K562 (cell line): ENCODE measurements at regions not wholly inside any gene's neighbourhood (a gene's known extent, or its start where the extent isn't known, plus 50 kb on each side); places are given as distances from the start of the nearest gene placed in this dataset.

Experiments used
- ATAC-seq: fragments of 200-7000 bp; cut with Tn5 transposase; 3 replicates; pipeline ENCODE4 v1.9.1; 2020; ENCODE audit warnings: moderate library complexity
- BruUV-seq: library from RNA; stranded (reverse); fragments of 400-500 nt; replicated peaks from 2 replicates; lab custom pipeline; 2021; lab: Mats Ljungman, UMichigan
- CTCF ChIA-PET: fragments of 300-600 bp; formaldehyde crosslinking; extraction: SDS; loops from one replicate; lab custom pipeline; 2021; ENCODE audit warnings: low intra/inter-chr PET ratio; lab: Yijun Ruan, JAX
- POLR2A ChIA-PET: fragments of 300-600, 350-650 bp; sonication (Branson Sonifier 250); formaldehyde crosslinking; extraction: SDS; loops from one replicate; lab custom pipeline; 2021; ENCODE audit warnings: antibody characterized with exemption, inconsistent platforms; lab: Yijun Ruan, JAX
- DNase-seq, 4 experiments: peaks; one replicate each; pipeline versions ENCODE4 v3.0.0 to v3.0.0-alpha.2; 2011 to 2018; ENCODE audit warnings: low spot score in 3 of 4, mixed read lengths in 3 of 4; ENCODE audit errors: extremely low read depth in 1 of 4
- FAIRE-seq: peaks from 2 replicates; lab custom pipeline; 2011; peaks lifted over from hg19 to GRCh38; lab: Jason Lieb, UNC
- H2AFZ ChIP-seq: 2 replicates; pipeline ENCODE4 v1.6.0; 2011; ENCODE audit warnings: low read depth, low read length, control low read depth, inconsistent platforms
- H3K27ac ChIP-seq: fragments of 200-600 bp; 3 replicates; pipeline ENCODE4 v1.8.0; 2011; ENCODE audit warnings: low read depth, mild to moderate bottlenecking, control low read depth, inconsistent platforms, low read length, moderate library complexity, mixed read lengths; ENCODE audit errors: extremely low read depth
- H3K27me3 ChIP-seq, 2 experiments: fragments of 300-600 bp in 1 of 2; 2 replicates in 1 of 2; 3 replicates in 1 of 2; pipeline versions ENCODE4 v1.6.0 to v1.8.0; 2011; ENCODE audit warnings: inconsistent platforms in 2 of 2, low read length in 2 of 2, mild to moderate bottlenecking in 1 of 2, mixed read lengths in 1 of 2, moderate library complexity in 1 of 2; ENCODE audit not compliant: control insufficient read depth in 2 of 2, insufficient read depth in 2 of 2
- H3K36me3 ChIP-seq: fragments of 300-600 bp; 3 replicates; pipeline ENCODE4 v1.8.0; 2011; ENCODE audit warnings: mild to moderate bottlenecking, low read length, inconsistent platforms; ENCODE audit not compliant: control insufficient read depth, insufficient read depth
- H3K4me1 ChIP-seq, 2 experiments: fragments of 200-600 bp in 1 of 2; replicated peaks in 1 of 2; 2 replicates in 1 of 2; 3 replicates in 1 of 2; pipeline versions ENCODE4 v1.5.1 to v1.8.0; 2011; ENCODE audit warnings: inconsistent platforms in 2 of 2, low read length in 2 of 2, mild to moderate bottlenecking in 1 of 2, mixed read lengths in 1 of 2, moderate library complexity in 1 of 2; ENCODE audit not compliant: control insufficient read depth in 2 of 2, insufficient read depth in 2 of 2
- H3K4me2 ChIP-seq: 2 replicates; pipeline ENCODE4 v1.6.1; 2011; ENCODE audit warnings: low read length, control low read depth, inconsistent platforms, mixed read lengths; ENCODE audit not compliant: insufficient read depth
- H3K4me3 ChIP-seq: fragments of 200-600 bp; sonication (generic), shearing (Covaris generic); 2 replicates; pipeline ENCODE4 v1.5.1; 2016; ENCODE audit warnings: control low read depth, inconsistent platforms
- H3K79me2 ChIP-seq: fragments of 200-600 bp; 3 replicates; pipeline ENCODE4 v1.8.0; 2011; ENCODE audit warnings: low read length, inconsistent platforms; ENCODE audit not compliant: control insufficient read depth, insufficient read depth
- H3K9ac ChIP-seq, 2 experiments: 2 replicates each; pipeline versions ENCODE4 v1.6.0 to v1.6.1; 2011; ENCODE audit warnings: low read depth in 2 of 2, low read length in 2 of 2, control low read depth in 1 of 2, inconsistent platforms in 1 of 2, mild to moderate bottlenecking in 1 of 2, mixed read lengths in 1 of 2; ENCODE audit not compliant: insufficient read depth in 1 of 2
- H3K9me1 ChIP-seq: one replicate; pipeline ENCODE4 v1.6.0; 2011; ENCODE audit warnings: inconsistent platforms, mild to moderate bottlenecking, low read length, moderate library complexity; ENCODE audit not compliant: control insufficient read depth, insufficient read depth
- H3K9me3 ChIP-seq: replicated peaks from 2 replicates; pipeline ENCODE4 v1.5.1; 2011; ENCODE audit warnings: low read depth, low read length, inconsistent platforms; ENCODE audit not compliant: control insufficient read depth, insufficient read depth
- H4K20me1 ChIP-seq: replicated peaks from 2 replicates; pipeline ENCODE4 v1.6.1; 2011; ENCODE audit warnings: low read length, inconsistent platforms, mixed read lengths; ENCODE audit not compliant: control insufficient read depth, insufficient read depth
- WGBS: fragments of 100-300 bp; shearing (Covaris generic); methylation state at CpG from one replicate; pipeline ENCODE4 v1.1.6; 2016; ENCODE audit warnings: low coverage, mixed read lengths; ENCODE audit not compliant: insufficient coverage; ENCODE audit errors: missing lambda C conversion rate; 5-methylcytosine and 5-hydroxymethylcytosine counted together
- in situ Hi-C: fragments of 300-500 bp; cut with MboI; formaldehyde crosslinking; loops from 4 replicates; pipeline ENCODE4 v1.15.0; 2018; ENCODE audit warnings: inconsistent platforms, mixed read lengths
- intact Hi-C: fragments of 100-400 bp; cut with micrococcal nuclease; formaldehyde crosslinking; loops from 2 replicates; pipeline ENCODE4 v1.14.2; 2022
- TF ChIP-seq, protein P1 (sequence below): fragments of 450-650 bp; IDR thresholded peaks from 2 replicates; pipeline ENCODE4 v1.6.1; 2017; ENCODE audit warnings: mild to moderate bottlenecking, moderate library complexity

DNA sequence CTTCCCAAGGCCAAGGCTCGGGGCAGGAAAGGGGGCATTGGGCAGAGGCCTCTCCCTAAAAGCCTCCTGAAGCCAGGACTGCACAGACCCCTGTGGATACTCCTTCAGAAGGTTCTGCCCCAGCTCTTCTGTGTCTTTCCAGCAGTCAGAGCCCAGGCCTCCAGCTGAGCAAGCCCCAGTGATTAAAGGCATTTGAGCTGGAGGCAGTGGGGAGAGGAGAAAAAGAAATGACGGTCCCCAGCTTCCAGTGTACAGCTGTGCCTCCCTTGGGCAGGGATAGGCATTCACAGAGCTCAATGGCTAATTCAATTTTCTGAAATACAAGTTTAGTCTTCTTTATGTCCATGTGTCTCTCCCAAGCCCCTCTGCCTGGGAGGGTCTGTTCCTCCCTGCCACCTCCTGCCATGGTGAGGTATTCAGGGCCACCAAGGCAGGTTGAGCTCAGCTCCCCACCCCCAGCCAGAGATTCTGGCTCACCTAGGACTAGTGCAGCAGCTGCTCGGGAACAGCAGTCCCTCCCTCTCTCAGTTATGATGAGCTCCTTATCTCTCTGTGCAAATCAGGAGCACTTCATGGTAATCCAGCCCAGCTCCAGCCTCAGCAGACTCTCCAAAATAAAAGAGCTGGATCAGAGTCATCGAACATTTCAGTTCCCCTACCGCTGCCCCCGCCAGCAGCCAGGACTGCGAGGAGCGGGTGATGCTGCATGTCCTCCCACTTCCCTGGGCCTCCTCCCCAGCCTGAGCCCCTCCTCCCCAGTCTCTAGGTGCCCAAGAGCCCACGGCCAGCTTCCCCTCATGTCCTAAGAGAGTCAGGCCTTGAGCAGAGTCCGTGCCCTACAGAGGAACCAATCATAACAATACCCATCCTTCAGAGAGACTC is 208.4 kb upstream of the ZC3H12A start:
- Histone ChIP-seq H3K4me3 (no peak overlapping the region), H3K79me2 (no peaks in the 10 kb centered on the region), H3K36me3 (no peaks in the 10 kb centered on the region), H4K20me1 (no peaks in the 10 kb centered on the region; the same call in 1 of the 2 replicates), H3K9me3 (no peaks in the 10 kb centered on the region), H3K4me1 (no peaks in the 10 kb centered on the region), H3K9me1 (no peaks in the 10 kb centered on the region), H2AFZ (no peak overlapping the region), H3K27me3 (peaks cover 0 to 7% of the 10 kb centered on the region in 2 experiments; a peak in 1 of 5 replicates), H3K9ac (no peak overlapping the region), H3K4me2 (no peak overlapping the region), H3K27ac (no peak overlapping the region)
- BruUV-seq = no TSS peak
- WGBS = 0% methylated on average over 10 of the region's 10 CpGs
- intact Hi-C loops = no loop called here
- ChIA-PET POLR2A (interaction anchor here (1.4 kb wide), 1 partner anchor 8 kb away, joined by 4 read pairs; no protein-coding TSS in a partner anchor), CTCF (no interaction called here)
- DNase-seq = no peak
- FAIRE-seq = no peak
- TF ChIP-seq, protein P1, sequence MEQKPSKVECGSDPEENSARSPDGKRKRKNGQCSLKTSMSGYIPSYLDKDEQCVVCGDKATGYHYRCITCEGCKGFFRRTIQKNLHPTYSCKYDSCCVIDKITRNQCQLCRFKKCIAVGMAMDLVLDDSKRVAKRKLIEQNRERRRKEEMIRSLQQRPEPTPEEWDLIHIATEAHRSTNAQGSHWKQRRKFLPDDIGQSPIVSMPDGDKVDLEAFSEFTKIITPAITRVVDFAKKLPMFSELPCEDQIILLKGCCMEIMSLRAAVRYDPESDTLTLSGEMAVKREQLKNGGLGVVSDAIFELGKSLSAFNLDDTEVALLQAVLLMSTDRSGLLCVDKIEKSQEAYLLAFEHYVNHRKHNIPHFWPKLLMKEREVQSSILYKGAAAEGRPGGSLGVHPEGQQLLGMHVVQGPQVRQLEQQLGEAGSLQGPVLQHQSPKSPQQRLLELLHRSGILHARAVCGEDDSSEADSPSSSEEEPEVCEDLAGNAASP = no peak
- in situ Hi-C loops = no loop called here
- ATAC-seq = no peak
